Neutrophil (primary cell): ENCODE measurements at regions not wholly inside any gene's neighbourhood (a gene's known extent, or its start where the extent isn't known, plus 50 kb on each side); places are given as distances from the start of the nearest gene placed in this dataset.

Source experiments
- H3K27ac ChIP-seq: fragments of 200-600 bp; sonication (generic); 2 replicates; pipeline ENCODE4 v1.5.1; 2016; ENCODE audit warnings: mild to moderate bottlenecking, moderate library complexity
- H3K27me3 ChIP-seq: fragments of 200-600 bp; sonication (generic); 2 replicates; pipeline ENCODE4 v1.6.0; 2016; ENCODE audit warnings: mild to moderate bottlenecking
- H3K36me3 ChIP-seq: fragments of 200-600 bp; sonication (generic); 2 replicates; pipeline ENCODE4 v1.5.1; 2017
- H3K4me1 ChIP-seq, 2 experiments: fragments of 200-600 bp in 1 of 2; sonication (generic) in 1 of 2; 1 replicate in 1 of 2; 2 replicates in 1 of 2; pipeline versions ENCODE4 v1.5.1 to v1.6.1; 2013 to 2016; ENCODE audit warnings: low read depth in 1 of 2, low read length in 1 of 2, mild to moderate bottlenecking in 1 of 2, moderate library complexity in 1 of 2; ENCODE audit not compliant: control insufficient read depth in 1 of 2, insufficient read depth in 1 of 2
- H3K4me3 ChIP-seq, 2 experiments: fragments of 200-600 bp in 1 of 2; sonication (generic) in 1 of 2; 1 replicate in 1 of 2; 2 replicates in 1 of 2; pipeline ENCODE4 v1.5.1; 2013 to 2016; ENCODE audit warnings: low read depth in 1 of 2, low read length in 1 of 2, mild to moderate bottlenecking in 1 of 2, moderate library complexity in 1 of 2
- H3K9me3 ChIP-seq: fragments of 200-600 bp; sonication (generic); 2 replicates; pipeline ENCODE4 v1.5.1; 2016
- TF ChIP-seq, protein P1 (sequence below): fragments of 200-600 bp; sonication (generic); IDR thresholded peaks from 2 replicates; pipeline ENCODE4 v1.5.1; 2016; ENCODE audit warnings: antibody characterized with exemption

DNA sequence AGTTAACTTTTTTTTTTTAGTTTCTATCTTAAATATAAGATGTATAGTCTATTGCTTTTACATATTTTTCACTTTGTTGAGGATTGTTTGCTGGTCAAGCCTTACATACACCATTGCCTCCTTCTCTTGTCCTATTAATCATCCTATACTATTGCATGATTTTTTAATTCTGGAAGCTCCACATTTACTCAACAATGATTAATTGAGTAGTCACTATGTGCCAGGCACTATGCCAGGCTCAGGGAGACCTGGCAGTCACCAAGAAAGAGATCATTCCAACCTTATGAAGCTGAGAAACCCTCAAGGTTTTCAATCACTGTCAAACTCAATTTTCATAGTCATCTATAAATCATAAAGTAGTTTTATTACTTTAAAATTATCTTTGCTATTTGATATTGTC, 626.2 kb downstream of the IGSF11 start:
- H3K27me3 ChIP-seq = no peaks in the 10 kb centered on the region
- TF ChIP-seq, protein P1, sequence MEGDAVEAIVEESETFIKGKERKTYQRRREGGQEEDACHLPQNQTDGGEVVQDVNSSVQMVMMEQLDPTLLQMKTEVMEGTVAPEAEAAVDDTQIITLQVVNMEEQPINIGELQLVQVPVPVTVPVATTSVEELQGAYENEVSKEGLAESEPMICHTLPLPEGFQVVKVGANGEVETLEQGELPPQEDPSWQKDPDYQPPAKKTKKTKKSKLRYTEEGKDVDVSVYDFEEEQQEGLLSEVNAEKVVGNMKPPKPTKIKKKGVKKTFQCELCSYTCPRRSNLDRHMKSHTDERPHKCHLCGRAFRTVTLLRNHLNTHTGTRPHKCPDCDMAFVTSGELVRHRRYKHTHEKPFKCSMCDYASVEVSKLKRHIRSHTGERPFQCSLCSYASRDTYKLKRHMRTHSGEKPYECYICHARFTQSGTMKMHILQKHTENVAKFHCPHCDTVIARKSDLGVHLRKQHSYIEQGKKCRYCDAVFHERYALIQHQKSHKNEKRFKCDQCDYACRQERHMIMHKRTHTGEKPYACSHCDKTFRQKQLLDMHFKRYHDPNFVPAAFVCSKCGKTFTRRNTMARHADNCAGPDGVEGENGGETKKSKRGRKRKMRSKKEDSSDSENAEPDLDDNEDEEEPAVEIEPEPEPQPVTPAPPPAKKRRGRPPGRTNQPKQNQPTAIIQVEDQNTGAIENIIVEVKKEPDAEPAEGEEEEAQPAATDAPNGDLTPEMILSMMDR = no peak
- no peaks in the 10 kb centered on the region for H3K36me3 ChIP-seq
- no peak overlapping the region for H3K27ac ChIP-seq
- H3K4me3 ChIP-seq = no peak overlapping the region
- H3K4me1 ChIP-seq = no peaks in the 10 kb centered on the region
- no peaks in the 10 kb centered on the region for H3K9me3 ChIP-seq

DNA sequence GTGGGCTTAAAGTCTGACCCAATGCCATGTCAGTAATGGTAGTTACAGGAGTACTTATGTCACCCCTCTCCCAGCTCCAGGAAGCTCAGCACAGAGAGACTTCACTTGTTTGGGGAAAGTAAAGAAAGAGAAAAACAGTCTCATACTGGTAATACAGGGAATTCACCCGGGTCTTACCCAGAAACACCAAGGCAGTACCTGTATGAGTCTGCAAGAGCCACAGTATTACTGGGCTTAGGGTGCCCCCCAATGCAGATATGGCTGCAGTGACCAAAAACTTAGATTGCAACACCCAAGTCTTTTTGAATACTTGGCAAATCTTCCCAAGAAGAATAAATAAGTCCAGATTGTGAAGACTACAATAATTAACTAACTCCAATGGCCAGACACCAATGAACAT, 622.1 kb downstream of the IGSF11 start:
- no peak overlapping the region for H3K27ac ChIP-seq
- no peak overlapping the region for H3K4me3 ChIP-seq
- H3K9me3 ChIP-seq = no peaks in the 10 kb centered on the region
- TF ChIP-seq, protein P1 = no peak
- no peaks in the 10 kb centered on the region for H3K4me1 ChIP-seq
- H3K36me3 ChIP-seq = no peaks in the 10 kb centered on the region
- H3K27me3 ChIP-seq = no peaks in the 10 kb centered on the region

GRCh38 chr3:118425272-118425837, 609.3 kb downstream of the IGSF11 start:
- no peaks in the 10 kb centered on the region for H3K36me3 ChIP-seq
- H3K9me3 ChIP-seq = no peaks in the 10 kb centered on the region
- TF ChIP-seq, protein P1 = no peak
- no peak overlapping the region for H3K4me3 ChIP-seq
- H3K27me3 ChIP-seq = no peaks in the 10 kb centered on the region
- no peak overlapping the region for H3K27ac ChIP-seq
- no peaks in the 10 kb centered on the region for H3K4me1 ChIP-seq

DNA sequence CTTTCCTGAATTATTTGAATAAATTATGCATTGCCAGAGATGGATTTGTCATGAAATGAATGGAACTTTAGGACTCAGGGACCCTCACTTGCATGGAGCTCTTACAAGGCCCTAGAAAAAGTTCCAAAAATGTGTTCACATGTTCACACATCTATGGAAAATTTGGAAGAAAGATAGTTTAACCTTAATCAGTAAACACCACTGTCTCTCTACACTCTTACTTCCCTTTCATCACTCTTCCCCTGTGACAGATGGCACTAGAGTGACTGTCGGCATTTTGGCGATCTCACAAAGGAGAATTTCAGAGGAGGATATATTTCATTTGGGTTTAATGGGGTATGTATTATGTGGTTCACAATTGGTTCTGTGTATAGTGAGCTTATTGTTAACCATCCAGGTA, 600.8 kb downstream of the IGSF11 start:
- Histone ChIP-seq H3K27ac (no peak overlapping the region), H3K4me3 (no peak overlapping the region), H3K36me3 (no peaks in the 10 kb centered on the region), H3K4me1 (no peaks in the 10 kb centered on the region), H3K9me3 (no peaks in the 10 kb centered on the region), H3K27me3 (no peaks in the 10 kb centered on the region)
- TF ChIP-seq, protein P1 = no peak

DNA sequence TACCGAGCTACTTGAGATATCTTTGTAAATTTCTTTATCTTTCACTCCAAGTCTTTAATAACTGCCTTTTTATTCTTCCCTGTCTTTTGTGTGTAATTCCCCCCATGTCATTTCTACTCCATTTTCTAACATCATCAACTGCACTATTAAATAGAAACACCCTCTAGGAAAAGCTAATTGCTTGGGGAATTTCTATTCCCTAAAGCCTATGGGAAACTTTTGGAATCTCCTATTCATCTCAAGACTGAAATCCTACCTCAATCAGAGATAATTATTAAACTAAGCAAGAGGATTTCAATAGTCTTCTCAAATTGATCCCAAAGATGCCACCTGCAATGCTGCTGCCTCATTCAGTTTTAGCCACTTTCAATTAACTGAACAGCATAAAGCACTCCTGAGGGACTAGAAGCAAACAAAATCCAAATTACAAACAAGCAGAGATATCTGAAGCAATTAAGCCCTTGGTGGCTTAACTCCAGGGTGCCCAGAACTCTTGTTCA, 598.7 kb downstream of the IGSF11 start:
- H3K27ac ChIP-seq = no peak overlapping the region
- H3K4me3 ChIP-seq = no peak overlapping the region
- H3K36me3 ChIP-seq = no peaks in the 10 kb centered on the region
- H3K27me3 ChIP-seq = no peaks in the 10 kb centered on the region
- TF ChIP-seq, protein P1 = no peak
- H3K9me3 ChIP-seq = no peaks in the 10 kb centered on the region
- no peaks in the 10 kb centered on the region for H3K4me1 ChIP-seq
